HG02623 (cell line): ENCODE measurements at regions not wholly inside any gene's neighbourhood (a gene's known extent, or its start where the extent isn't known, plus 50 kb on each side); places are given as distances from the start of the nearest gene placed in this dataset.

Experiments used
- ATAC-seq: cut with Tn5 transposase; IDR thresholded peaks from one replicate; pipeline ENCODE4 v1.9.1; 2021; ENCODE audit warnings: moderate library complexity; ENCODE audit not compliant: unreplicated experiment

DNA sequence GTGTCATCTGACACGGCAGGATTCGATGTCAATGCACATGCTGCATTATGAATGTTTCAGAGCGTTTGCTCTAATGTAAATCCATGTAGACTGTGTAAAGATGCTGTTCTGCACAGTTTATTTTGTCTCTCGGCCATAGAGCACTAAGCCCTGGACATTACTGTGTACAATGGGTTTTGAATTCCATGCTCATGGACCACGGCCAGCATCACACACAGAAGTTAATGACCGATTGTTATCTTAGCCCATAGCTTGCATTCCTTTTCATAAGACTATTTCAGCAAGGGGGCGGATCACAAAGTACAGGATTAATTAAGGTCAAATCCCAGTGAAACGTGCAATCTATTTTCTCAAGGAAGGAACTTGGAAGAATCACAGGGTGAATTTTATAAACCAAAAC, 286.1 kb upstream of the TENM3 start:
- no peak for ATAC-seq

DNA sequence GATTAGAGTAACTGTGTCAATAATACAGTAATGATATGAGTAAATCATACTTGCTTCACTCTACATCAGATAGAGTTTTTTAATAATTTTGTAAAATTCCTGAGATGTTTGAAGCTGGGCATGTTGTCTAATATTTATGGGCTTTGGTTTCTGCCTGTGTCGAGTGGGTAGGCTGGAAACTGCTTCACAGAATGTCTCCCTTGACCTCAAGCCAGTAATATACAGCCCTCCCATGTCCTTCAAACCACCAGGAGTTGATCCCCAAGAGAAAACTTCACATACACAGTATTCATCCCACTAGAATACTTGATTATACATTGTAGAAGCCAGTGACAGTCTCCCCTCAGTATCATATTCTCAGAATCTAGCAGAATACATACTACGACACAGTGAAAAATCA, 284.8 kb upstream of the TENM3 start:
- no peak for ATAC-seq

DNA sequence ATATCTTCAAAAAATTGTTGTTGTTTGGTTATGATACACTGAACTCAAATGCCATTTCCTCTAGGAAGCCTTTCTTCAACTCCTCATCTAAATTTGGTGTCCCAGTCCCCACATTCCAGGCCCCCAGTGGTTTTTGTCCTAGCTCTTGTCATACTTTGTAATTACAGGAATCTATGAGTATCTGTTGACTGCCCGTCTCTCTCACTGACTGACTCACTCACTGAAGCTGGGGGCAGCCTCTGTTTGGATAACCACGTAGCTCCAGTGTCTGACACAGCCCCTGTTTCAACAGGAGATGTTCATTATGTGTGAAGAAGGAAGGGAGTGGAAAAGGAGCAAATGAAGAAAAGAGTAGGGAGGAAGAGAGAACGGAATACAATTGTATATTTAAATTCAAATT, 284.1 kb upstream of the TENM3 start:
- ATAC-seq: no peak

DNA sequence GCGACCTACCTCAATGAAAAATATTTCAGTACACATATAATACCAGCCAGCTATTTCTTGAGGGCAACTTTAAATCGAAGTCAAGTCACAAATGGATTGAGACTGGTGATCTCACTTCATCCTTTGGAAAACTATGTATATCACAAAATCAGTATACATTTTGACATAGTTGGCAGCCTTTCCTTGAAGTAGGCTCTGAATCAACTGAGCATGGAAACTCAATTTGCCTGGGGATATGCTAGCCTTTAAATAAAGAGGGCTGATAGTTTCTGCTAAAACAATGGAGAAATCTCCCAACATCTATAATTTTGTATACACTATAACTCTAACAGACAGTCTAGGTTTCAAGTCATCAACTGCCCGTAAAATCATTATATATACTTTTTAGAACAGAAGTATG, 282.8 kb upstream of the TENM3 start:
- no peak for ATAC-seq

DNA sequence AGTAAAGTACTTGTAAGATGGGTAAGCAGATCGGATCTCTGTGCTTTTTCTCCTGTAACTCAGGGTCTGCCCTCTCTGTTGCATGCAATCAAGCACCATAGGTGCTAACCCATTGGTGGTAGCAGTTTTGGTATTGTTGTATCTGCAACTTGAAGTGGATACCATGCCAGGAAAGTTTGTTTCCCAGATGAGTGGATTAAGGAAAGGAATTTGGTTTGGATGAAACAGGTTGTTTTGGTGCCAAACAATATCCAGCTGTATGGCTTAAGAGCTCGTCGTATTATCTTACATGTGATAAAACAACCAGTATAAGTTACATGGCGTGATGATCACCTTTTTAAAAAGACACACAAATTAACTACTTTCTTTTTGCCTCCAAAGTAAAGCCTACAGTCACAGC, 280.9 kb upstream of the TENM3 start:
- no peak for ATAC-seq

DNA sequence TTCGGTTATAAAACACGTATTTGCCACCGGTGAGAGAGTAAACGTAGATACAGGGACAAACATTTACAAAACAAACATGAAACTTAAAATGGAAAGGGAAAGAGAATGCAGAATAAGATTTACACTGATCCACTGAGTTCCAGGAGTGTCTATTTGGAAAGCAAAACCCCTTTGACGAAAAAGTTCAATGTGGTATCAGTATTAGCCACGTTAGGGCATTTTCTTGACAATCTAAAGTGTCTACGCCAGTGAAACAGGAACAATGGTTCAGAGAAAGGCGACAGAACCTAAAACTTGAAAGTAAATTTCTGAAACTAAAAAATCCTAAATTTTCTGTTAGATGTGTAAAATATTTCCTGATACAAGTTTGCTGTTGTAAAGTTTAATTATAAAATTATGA, 278.5 kb upstream of the TENM3 start:
- ATAC-seq: no peak

DNA sequence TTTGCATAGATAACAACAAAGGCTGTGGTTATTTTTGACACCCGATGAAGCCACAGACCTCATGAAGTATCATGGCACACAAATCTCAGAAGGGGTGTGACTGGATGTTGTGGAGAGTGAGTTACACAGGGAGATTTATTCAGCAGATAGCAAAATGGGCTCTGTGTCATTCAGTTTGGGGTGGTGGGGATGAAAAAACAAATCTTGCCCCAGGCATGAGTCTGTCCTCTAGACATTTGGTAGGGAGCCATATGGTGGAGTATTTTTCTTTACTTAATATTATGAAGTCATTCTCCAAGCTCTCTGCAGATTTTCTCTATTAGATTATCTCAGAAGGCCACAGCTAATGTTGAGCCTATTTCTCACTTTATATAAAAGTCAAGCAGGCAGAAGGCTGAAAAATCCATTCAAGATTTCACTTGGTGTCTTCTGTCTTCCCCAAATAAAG, 277.1 kb upstream of the TENM3 start:
- ATAC-seq: no peak

DNA sequence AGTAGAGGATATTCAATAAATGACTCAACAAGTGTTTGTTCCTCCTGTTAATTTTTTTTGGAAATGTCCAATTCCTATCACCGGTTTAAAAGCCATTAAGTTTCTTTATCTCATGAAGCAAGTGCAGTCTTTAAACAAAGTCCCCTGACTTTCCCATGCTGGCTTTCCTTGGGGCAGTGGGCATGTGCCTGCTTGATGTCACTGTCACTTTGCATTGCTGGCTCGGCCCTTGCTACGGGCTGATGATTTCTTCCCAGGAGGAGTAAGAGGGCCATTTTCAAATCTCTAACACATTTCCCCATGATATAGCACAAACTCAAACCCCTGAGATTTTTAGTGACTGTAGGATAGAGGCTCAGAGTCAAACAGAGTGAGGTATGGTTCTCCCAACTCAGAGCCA, 275.8 kb upstream of the TENM3 start:
- ATAC-seq: no peak

DNA sequence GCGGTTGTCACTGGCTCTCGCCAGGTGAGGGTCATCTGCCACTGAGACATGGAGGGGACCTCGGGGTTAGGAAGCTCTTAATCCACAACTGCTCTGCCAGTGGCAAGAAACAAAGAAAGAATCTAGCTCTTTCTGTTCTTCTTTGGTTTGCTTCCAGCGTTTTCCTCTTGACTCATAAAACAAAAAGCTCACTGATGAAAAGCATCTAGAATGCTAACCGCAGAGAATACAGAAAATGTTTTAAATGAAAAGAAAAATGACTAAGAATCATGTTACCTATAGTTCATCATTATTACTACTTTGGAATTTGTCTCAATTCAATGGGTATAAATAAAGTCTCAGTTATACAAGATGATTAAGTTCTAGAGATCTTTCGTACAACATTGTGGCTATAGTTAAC, 274.8 kb upstream of the TENM3 start:
- no peak for ATAC-seq

DNA sequence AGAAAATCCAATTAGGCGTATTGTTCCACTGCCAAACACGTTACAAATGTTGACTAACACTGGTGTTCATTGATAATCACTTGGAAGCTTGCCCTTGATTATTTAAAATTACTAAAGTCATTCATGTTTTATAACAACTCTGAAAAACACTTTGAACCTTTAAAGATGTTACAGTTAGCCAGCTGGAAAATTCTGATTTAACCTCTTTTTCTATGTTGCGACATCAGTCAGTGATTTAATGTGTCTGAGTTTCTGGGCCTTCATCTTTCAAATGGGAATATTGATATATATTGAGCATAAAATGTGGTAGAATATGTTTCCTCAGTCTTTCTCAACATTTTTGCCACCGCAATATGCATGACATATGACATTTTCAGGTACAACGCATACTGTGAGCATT, 274.1 kb upstream of the TENM3 start:
- ATAC-seq: no peak

DNA sequence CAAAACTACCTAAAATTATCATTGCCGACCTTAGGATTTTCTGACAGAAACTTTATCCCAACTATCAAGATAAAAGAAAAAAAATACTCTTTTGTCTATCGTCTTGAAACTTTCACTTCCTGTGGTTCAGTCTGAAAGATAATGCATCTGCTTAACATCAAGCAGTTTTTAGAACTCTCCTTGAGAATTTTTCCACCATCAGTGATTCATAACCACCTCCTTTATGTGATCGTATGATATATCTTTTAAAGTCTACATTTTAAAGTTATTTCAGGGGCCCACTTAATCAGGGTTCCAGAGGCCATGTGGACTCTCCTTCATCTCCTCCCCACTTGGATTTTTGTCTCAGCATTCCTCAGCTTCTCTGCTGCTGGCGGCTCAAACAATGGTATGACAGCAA, 272.8 kb upstream of the TENM3 start:
- ATAC-seq: no peak

DNA sequence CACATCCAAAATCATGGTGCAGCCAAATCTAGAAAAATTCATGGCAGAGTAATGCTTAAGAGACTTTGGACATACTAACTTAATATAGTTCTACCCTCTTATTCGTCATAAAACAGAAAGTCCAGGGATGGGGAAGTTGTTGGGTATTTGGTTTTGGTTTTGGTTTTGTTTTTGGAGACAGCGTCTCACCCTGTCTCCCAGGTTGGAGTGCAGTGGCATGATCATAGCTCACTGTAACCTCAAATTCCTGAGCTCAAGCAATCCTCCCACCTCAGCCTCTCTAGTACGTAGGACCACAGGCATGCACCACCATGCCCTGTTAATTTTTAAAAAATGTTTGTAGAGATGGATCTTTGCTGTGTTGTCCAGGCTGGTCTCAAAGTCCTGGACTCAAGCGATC, 271.8 kb upstream of the TENM3 start:
- ATAC-seq: no peak

DNA sequence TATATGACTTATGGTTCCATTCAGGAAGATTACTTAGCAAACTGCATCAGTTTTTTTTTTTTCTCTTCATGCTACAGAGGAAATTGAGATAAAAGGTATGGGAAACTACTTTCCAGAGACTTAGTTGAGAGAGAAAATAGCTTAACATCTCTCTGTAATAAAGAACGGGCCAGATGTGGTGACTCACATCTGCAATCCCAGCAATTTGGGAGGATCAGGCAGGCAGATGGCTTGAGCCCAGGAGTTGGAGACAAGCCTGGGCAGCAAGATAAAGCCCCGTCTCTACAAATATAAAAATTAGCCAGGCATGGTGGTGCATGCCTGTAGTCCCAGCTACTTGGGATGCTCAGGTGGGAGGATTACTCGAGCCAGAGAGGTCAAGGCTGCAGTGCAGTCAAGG, 271.2 kb upstream of the TENM3 start:
- ATAC-seq: no peak

DNA sequence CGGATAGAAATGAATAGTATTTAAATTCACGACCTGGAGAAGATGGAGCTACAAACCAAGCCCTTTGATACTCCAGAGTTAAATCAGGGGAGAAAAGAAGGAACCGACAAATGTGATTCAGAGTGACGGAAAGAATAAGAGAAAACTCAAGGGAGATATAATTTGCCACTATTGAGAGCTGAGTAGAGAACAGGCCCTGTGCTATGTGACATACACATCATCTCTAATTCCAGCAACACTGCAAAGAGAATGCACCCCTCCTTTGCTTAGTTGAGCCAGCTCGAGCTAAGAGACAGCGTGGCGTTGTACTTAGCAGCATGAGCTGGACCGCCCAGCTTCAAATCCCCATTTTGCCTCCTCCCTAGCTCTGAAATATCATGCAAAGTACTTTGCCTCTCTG, 266.4 kb upstream of the TENM3 start:
- no peak for ATAC-seq

DNA sequence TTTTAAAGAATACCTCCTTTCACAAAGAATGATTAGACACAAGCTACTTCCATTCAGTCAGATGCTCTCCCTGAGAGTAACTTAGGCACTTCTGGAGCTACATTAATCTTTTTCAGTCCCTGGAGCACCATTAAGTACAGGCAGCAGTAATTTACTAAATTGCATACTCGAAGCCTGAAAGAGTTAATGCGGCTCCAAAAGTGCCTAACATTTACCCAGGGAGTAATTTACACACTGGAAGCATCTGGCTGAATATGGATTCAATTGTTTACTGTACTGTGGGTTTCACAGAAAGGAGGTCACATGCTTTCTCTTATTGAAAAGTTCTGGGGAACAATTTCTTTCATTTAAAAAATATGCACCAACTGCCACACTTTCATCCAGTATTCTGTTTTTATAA, 260.8 kb upstream of the TENM3 start:
- no peak for ATAC-seq

DNA sequence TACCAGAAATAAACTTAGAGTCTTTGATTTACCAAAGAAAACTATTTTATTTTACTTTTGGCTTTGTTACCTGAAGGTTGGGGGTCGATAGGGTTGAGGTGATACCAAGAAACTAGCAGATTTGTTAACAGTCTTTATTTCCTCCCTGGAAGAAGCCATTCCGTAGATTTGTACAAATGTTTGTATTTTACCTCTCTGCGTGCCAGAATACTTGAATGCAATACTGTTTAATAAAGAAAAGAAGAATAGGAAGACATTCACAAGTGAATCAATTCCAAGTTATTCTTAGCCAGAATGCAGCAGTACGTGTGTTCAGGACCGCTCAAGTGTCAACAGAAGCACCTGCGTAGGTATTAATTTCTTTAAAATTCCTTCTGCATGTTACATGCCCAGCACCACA, 260.3 kb upstream of the TENM3 start:
- ATAC-seq: no peak

DNA sequence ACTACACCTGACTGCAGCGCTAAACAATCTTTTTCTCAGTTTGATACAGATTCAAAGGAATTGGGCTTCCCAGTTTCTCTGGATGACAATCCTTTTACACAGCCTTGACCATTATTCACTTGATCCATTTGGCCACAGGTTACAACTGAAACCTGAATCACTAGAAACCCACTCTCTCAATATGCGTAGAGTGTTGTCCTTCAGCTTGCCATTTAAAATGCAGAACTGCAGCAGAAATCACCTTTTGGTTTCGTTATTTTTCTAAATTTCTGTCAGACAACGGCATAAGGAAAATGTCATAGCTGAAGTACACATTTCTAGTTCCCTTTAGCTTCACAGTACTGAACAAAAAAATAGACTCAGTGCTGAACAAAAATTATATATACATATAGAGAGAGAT, 255.8 kb upstream of the TENM3 start:
- ATAC-seq: no peak

DNA sequence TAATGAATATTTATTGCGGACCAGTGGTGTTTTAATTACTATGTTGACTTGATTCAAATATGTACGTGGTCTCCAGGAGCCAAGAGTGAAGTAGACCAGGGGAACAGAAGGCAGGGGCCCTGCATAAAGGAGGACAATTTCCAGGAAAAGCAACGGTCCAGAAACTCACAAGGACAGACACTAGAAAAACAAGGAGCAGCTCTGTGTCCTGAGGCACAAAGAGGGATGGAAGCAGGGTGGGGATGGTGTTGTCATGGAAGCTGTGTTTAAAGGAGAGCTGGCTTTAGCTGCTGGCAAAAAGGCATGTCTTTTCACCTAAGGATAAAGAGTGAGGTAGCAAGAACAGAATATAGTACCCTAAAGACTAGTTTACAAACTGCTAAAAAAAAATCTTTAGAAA, 254.1 kb upstream of the TENM3 start:
- no peak for ATAC-seq

DNA sequence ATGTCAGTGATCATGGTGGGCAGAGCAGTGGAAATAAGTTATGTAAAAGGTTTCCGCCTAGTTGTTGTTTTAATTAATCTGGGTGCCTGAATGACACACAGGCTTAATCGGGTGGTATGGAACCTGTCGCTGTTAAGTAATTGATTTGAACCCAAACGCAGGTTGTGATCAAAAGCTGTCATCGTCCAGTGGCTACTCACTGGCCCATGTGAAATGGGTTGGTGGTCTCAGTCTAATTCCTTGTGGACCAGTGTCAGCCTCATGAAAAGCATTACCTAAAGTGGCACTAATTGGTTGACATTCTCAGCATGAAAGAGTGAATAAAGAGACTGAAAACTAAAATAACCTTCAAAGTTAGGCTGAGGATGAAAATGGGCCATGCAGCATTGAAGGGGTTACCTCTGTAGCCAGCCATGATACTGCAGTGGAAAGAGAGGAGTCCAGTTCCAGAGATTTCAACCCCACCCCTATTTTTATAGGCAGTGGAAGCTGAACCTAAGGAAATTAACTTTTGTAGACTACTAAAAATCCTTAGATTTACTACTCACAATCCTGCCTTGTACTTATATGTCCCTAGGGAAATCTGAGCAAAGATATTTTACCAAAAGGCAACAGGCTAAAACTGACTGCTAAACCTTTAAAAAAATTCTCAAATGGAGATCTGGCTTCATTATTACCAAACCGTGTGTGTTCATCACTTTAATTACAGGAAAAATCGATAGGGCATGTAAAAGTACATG, 251.7 kb upstream of the TENM3 start:
- ATAC-seq: no peak

DNA sequence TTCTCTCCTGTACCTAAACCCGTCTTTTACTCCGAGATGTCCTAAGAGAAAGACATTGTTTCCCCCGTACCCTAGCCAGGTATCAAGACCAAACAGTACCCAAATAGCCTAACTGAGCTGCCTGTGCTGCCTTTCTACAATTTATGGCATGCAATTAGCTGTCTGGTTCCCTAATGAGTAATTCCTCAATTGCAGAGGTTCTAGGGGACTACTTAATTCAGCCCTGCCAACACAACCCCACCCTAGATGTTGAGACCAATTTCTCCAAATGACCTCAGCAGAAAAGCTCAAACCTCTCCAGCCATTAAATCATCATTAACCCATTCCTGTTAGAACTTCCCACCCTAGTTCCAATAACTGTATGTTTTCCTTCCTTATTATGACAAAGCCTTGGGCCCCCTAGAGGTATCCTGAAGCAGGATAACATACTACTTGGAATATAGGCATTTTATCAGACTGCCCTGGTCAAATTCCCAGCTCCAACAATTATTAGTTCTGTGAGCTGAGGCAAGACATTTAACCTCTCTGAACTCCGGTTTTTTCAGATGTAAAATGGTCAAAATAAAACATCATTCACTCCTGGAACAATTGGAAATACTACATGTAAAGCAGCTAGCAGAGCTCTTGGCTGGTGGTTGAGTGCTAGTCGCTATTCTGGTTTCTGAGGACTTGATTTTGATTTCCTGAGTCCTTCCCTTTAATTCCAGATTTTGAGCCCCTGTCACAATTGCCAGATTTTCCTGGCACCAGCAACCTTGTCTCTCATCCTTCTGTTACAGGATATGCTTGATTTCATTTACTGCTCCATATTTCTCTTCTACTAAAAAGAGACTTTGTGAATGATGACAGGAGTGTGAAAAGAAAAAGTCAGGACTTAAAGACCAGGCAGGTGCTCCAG, 244.6 kb upstream of the TENM3 start:
- ATAC-seq: no peak

DNA sequence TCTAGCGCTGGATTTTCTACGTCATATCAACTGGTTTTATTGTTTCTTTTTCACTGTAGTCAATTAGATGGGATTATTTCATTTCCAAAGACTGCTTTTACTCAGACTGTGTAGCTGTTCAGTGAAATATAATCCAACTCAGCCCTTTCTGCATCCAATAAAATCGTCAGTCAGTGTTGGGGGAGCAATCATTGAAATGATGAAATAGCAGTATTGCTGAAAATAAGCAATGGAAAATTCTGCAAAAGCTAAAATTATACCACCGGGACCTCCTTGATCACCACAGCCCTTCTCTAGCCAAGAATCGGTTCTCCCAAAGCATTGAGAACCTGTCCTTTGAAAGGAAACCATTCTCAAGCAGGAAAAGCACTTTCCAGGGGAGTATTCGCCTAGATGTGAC, 243.1 kb upstream of the TENM3 start:
- ATAC-seq: no peak

DNA sequence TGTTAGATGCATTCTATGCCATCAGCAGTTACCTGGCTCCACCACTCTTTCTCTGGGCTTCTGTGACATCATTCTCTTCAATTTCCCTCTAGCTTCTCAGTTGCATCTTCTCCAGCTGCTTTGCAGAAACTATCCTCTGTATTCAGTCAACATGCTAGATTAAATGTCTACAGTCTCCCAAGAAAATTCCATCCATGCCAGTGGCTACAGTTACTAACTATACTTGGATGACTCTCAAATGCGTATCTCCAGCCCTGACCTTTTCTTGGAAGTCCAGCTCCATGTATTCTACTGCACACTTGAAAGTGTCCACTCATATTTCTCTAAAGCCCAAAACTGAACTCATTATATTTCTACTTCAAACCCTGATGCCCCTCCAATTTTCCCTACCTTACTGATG, 232.3 kb upstream of the TENM3 start:
- no peak for ATAC-seq
